ENCODE measurements at regions not wholly inside any gene's neighbourhood (a gene's known extent, or its start where the extent isn't known, plus 50 kb on each side); places are given as distances from the start of the nearest gene placed in this dataset.

- TF ChIP-seq CTCF (conservative IDR thresholded peaks at IDR 0.05; ENCODE audit: low read length): no peak
- TF ChIP-seq EZH2phosphoT487 (IDR thresholded peaks at IDR 0.05; ENCODE audit: borderline replicate concordance): no peak
These were observed 519.7 kb upstream of the PRMT6 start for GRCh38 chr1:106536741-106537140.
